H1 (cell line): ENCODE measurements at regions not wholly inside any gene's neighbourhood (a gene's known extent, or its start where the extent isn't known, plus 50 kb on each side); places are given as distances from the start of the nearest gene placed in this dataset.

Source experiments
- CHD7 ChIP-seq: fragments of 300-600 bp; sonication (generic); IDR thresholded peaks from 2 replicates; pipeline ENCODE4 v1.7.1; 2012; ENCODE audit warnings: low read length, moderate library complexity, mild to moderate bottlenecking, inconsistent platforms; ENCODE audit not compliant: insufficient replicate concordance
- CTBP2 ChIP-seq: IDR thresholded peaks from 2 replicates; pipeline ENCODE4 v1.7.0; 2011; ENCODE audit warnings: borderline replicate concordance, mild to moderate bottlenecking, moderate library complexity, mixed read lengths, low read length; ENCODE audit not compliant: insufficient read depth, insufficient read length
- FOSL1 ChIP-seq: IDR thresholded peaks from 2 replicates; pipeline ENCODE4 v1.6.1; 2011; ENCODE audit warnings: mild to moderate bottlenecking, low read depth, low read length, moderate library complexity; ENCODE audit not compliant: insufficient read depth
- HDAC6 ChIP-seq: IDR thresholded peaks from one replicate; pipeline ENCODE4 v1.7.1; 2012; ENCODE audit warnings: low read depth, mild to moderate bottlenecking, inconsistent platforms, low read length, moderate library complexity
- KDM5A ChIP-seq: fragments of 200-600 bp; IDR thresholded peaks from 2 replicates; pipeline ENCODE4 v1.7.1; 2012; ENCODE audit warnings: mild to moderate bottlenecking, low read length, inconsistent platforms, mixed read lengths
- MAFK ChIP-seq: IDR thresholded peaks from 2 replicates; pipeline ENCODE4 v1.6.1; 2012; ENCODE audit warnings: low read depth, mild to moderate bottlenecking, improper control_type of control experiment, low read length
- MAX ChIP-seq: IDR thresholded peaks from 2 replicates; pipeline ENCODE4 v1.6.1; 2012; ENCODE audit warnings: inconsistent platforms
- NANOG ChIP-seq: IDR thresholded peaks from 2 replicates; pipeline ENCODE4 v1.6.1; 2011; ENCODE audit warnings: low read length, low read depth, mild to moderate bottlenecking, inconsistent platforms; ENCODE audit not compliant: insufficient read depth, poor library complexity, severe bottlenecking
- RXRA ChIP-seq: IDR thresholded peaks from 2 replicates; pipeline ENCODE4 v1.6.1; 2011; ENCODE audit warnings: low read depth, mild to moderate bottlenecking, low read length, moderate library complexity; ENCODE audit not compliant: insufficient read depth
- SAP30 ChIP-seq: fragments of 300-600 bp; sonication (generic); IDR thresholded peaks from 2 replicates; pipeline ENCODE4 v1.7.1; 2012; ENCODE audit warnings: low read length, moderate library complexity, mild to moderate bottlenecking, inconsistent platforms; ENCODE audit not compliant: insufficient read depth, insufficient replicate concordance
- SP1 ChIP-seq: IDR thresholded peaks from 2 replicates; pipeline ENCODE4 v1.6.1; 2011; ENCODE audit warnings: low read depth, low read length
- SP2 ChIP-seq: IDR thresholded peaks from 2 replicates; pipeline ENCODE4 v1.6.1; 2012; ENCODE audit warnings: mild to moderate bottlenecking, low read length, inconsistent platforms

GRCh38 chr5:159704160-159704559 is 212.1 kb upstream of the ADRA1B start (continued):
- no peak for TF ChIP-seq CHD7
- no peak for TF ChIP-seq MAX
- no peak for TF ChIP-seq HDAC6
- no peak for TF ChIP-seq CTBP2
- TF ChIP-seq FOSL1, result no peak
- no peak for TF ChIP-seq RXRA
- TF ChIP-seq NANOG, result no peak
- no peak for TF ChIP-seq SP2
- no peak for TF ChIP-seq MAFK
- no peak for TF ChIP-seq KDM5A
- no peak for TF ChIP-seq SP1
- no peak for TF ChIP-seq SAP30
